SJCRH30 (cell line): ENCODE measurements at regions not wholly inside any gene's neighbourhood (a gene's known extent, or its start where the extent isn't known, plus 50 kb on each side); places are given as distances from the start of the nearest gene placed in this dataset.
"Not testable (repeated sequence)": the region's sequence is repeated elsewhere in the genome, so short reads cannot be mapped to it uniquely, and the experiment has no call there.

Experiments used
- DNase-seq, 2 experiments: peaks; one replicate each; pipeline ENCODE4 v3.0.0-alpha.2; 2015 to 2020
- H3K27ac ChIP-seq: fragments of 250-450 bp; sonication (Bioruptor Pico); 2 replicates; pipeline ENCODE4 v1.5.1; 2020; ENCODE audit warnings: mild to moderate bottlenecking, moderate library complexity
- H3K27me3 ChIP-seq: fragments of 250-450 bp; sonication (Bioruptor Pico); 2 replicates; pipeline ENCODE4 v1.5.1; 2020; ENCODE audit warnings: mild to moderate bottlenecking, moderate library complexity
- H3K36me3 ChIP-seq: fragments of 250-450 bp; sonication (Bioruptor Pico); 2 replicates; pipeline ENCODE4 v1.5.1; 2020; ENCODE audit warnings: mild to moderate bottlenecking, moderate library complexity
- H3K4me1 ChIP-seq: fragments of 250-450 bp; sonication (Bioruptor Pico); 2 replicates; pipeline ENCODE4 v1.5.1; 2020; ENCODE audit warnings: mild to moderate bottlenecking, moderate library complexity
- H3K4me3 ChIP-seq: fragments of 250-450 bp; sonication (Bioruptor Pico); 2 replicates; pipeline ENCODE4 v1.5.1; 2020; ENCODE audit warnings: mild to moderate bottlenecking, moderate library complexity
- H3K9me3 ChIP-seq: fragments of 250-450 bp; sonication (Bioruptor Pico); replicated peaks from 2 replicates; pipeline ENCODE4 v1.5.1; 2020; ENCODE audit warnings: mild to moderate bottlenecking, moderate library complexity

GRCh38 chr3:153221748-153222162, 59.7 kb downstream of the RAP2B start:
- no peaks in the 10 kb centered on the region for H3K9me3 ChIP-seq
- DNase-seq, result peak; percentile 51 to 57
- H3K4me3 ChIP-seq, result no peak overlapping the region
- H3K27ac ChIP-seq, result peak overlapping the region; percentile 30; the same call in 1 of the 2 replicates
- H3K27me3 ChIP-seq, result no peaks in the 10 kb centered on the region
- 0 out of 2 replicates have a peak, but pooled peaks cover 4% of the 10 kb centered on the region for H3K4me1 ChIP-seq
- H3K36me3 ChIP-seq, result no peaks in the 10 kb centered on the region

GRCh38 chr3:153226877-153227276, 64.9 kb downstream of the RAP2B start:
- H3K4me1 ChIP-seq, H3K9me3 ChIP-seq, H3K4me3 ChIP-seq, H3K36me3 ChIP-seq, H3K27ac ChIP-seq, DNase-seq, H3K27me3 ChIP-seq: not testable (repeated sequence)

- not testable (repeated sequence) for H3K36me3 ChIP-seq, H3K27me3 ChIP-seq, H3K27ac ChIP-seq, DNase-seq, H3K9me3 ChIP-seq, H3K4me3 ChIP-seq, H3K4me1 ChIP-seq
These were observed 68.4 kb downstream of the RAP2B start for GRCh38 chr3:153230427-153230826.

GRCh38 chr3:153231245-153231644, 69.2 kb downstream of the RAP2B start:
- H3K36me3 ChIP-seq, H3K27ac ChIP-seq, H3K9me3 ChIP-seq, H3K27me3 ChIP-seq, H3K4me3 ChIP-seq, DNase-seq, H3K4me1 ChIP-seq: not testable (repeated sequence)

GRCh38 chr3:153232050-153232752, 70.2 kb downstream of the RAP2B start:
- not testable (repeated sequence) for H3K9me3 ChIP-seq, H3K4me3 ChIP-seq, H3K36me3 ChIP-seq, H3K4me1 ChIP-seq, H3K27ac ChIP-seq, H3K27me3 ChIP-seq, DNase-seq

- no peaks in the 10 kb centered on the region for H3K9me3 ChIP-seq
- DNase-seq, result no peak
- no peaks in the 10 kb centered on the region for H3K27me3 ChIP-seq
- H3K4me3 ChIP-seq, result no peak overlapping the region
- H3K36me3 ChIP-seq, result no peaks in the 10 kb centered on the region
- H3K27ac ChIP-seq, result no peak overlapping the region
- no peaks in the 10 kb centered on the region for H3K4me1 ChIP-seq
These were observed 70.8 kb downstream of the RAP2B start for GRCh38 chr3:153232851-153233271.

GRCh38 chr3:153233986-153234385, 72.0 kb downstream of the RAP2B start:
- no peaks in the 10 kb centered on the region for H3K4me1 ChIP-seq
- no peak overlapping the region for H3K27ac ChIP-seq
- no peak for DNase-seq
- H3K36me3 ChIP-seq, result no peaks in the 10 kb centered on the region
- no peaks in the 10 kb centered on the region for H3K27me3 ChIP-seq
- no peak overlapping the region for H3K4me3 ChIP-seq
- no peaks in the 10 kb centered on the region for H3K9me3 ChIP-seq

- no peak overlapping the region for H3K4me3 ChIP-seq
- no peaks in the 10 kb centered on the region for H3K27me3 ChIP-seq
- no peaks in the 10 kb centered on the region for H3K9me3 ChIP-seq
- H3K27ac ChIP-seq, result no peak overlapping the region
- no peaks in the 10 kb centered on the region for H3K4me1 ChIP-seq
- no peak for DNase-seq
- no peaks in the 10 kb centered on the region for H3K36me3 ChIP-seq
These were observed 80.9 kb downstream of the RAP2B start for GRCh38 chr3:153242896-153243295.

- no peak for DNase-seq
- H3K27ac ChIP-seq, result no peak overlapping the region
These were observed 82.9 kb downstream of the RAP2B start for GRCh38 chr3:153244961-153245360.

GRCh38 chr3:153245661-153246060, 83.6 kb downstream of the RAP2B start:
- Histone ChIP-seq H3K4me3 (no peak overlapping the region), H3K36me3 (no peaks in the 10 kb centered on the region), H3K4me1 (no peaks in the 10 kb centered on the region), H3K9me3 (no peaks in the 10 kb centered on the region), H3K27ac (no peak overlapping the region), H3K27me3 (no peaks in the 10 kb centered on the region)
- no peak for DNase-seq

More at GRCh38 chr3:153244961-153245360, 82.9 kb downstream of the RAP2B start:
- Histone ChIP-seq H3K4me1 (no peaks in the 10 kb centered on the region), H3K36me3 (no peaks in the 10 kb centered on the region), H3K9me3 (no peaks in the 10 kb centered on the region), H3K4me3 (no peak overlapping the region), H3K27me3 (no peaks in the 10 kb centered on the region)

- Histone ChIP-seq H3K4me3 (no peak overlapping the region), H3K9me3 (no peaks in the 10 kb centered on the region), H3K36me3 (no peaks in the 10 kb centered on the region), H3K4me1 (no peaks in the 10 kb centered on the region), H3K27ac (no peak overlapping the region), H3K27me3 (no peaks in the 10 kb centered on the region)
- DNase-seq, result no peak
These were observed 84.3 kb downstream of the RAP2B start for GRCh38 chr3:153246331-153246730.

GRCh38 chr3:153246806-153247205, 84.8 kb downstream of the RAP2B start:
- Histone ChIP-seq H3K4me3 (no peak overlapping the region), H3K9me3 (no peaks in the 10 kb centered on the region), H3K4me1 (no peaks in the 10 kb centered on the region), H3K27me3 (no peaks in the 10 kb centered on the region), H3K36me3 (no peaks in the 10 kb centered on the region), H3K27ac (no peak overlapping the region)
- DNase-seq, result no peak

GRCh38 chr3:153247331-153248330, 85.6 kb downstream of the RAP2B start:
- H3K27me3 ChIP-seq, result no peaks in the 10 kb centered on the region
- H3K4me3 ChIP-seq, result no peak overlapping the region
- no peaks in the 10 kb centered on the region for H3K36me3 ChIP-seq
- no peak for DNase-seq
- no peak overlapping the region for H3K27ac ChIP-seq
- no peaks in the 10 kb centered on the region for H3K9me3 ChIP-seq
- H3K4me1 ChIP-seq, result no peaks in the 10 kb centered on the region

GRCh38 chr3:153248835-153249234, 86.8 kb downstream of the RAP2B start:
- not testable (repeated sequence) for H3K4me1 ChIP-seq, H3K9me3 ChIP-seq, H3K36me3 ChIP-seq, H3K27ac ChIP-seq, H3K27me3 ChIP-seq, DNase-seq, H3K4me3 ChIP-seq

- no peaks in the 10 kb centered on the region for H3K9me3 ChIP-seq
- H3K4me1 ChIP-seq, result no peaks in the 10 kb centered on the region
- DNase-seq, result no peak
- no peaks in the 10 kb centered on the region for H3K36me3 ChIP-seq
- no peak overlapping the region for H3K4me3 ChIP-seq
- H3K27ac ChIP-seq, result no peak overlapping the region
- H3K27me3 ChIP-seq, result no peaks in the 10 kb centered on the region
These were observed 87.9 kb downstream of the RAP2B start for GRCh38 chr3:153249906-153250305.
